ENCODE measurements at regions not wholly inside any gene's neighbourhood (a gene's known extent, or its start where the extent isn't known, plus 50 kb on each side); places are given as distances from the start of the nearest gene placed in this dataset.

DNA sequence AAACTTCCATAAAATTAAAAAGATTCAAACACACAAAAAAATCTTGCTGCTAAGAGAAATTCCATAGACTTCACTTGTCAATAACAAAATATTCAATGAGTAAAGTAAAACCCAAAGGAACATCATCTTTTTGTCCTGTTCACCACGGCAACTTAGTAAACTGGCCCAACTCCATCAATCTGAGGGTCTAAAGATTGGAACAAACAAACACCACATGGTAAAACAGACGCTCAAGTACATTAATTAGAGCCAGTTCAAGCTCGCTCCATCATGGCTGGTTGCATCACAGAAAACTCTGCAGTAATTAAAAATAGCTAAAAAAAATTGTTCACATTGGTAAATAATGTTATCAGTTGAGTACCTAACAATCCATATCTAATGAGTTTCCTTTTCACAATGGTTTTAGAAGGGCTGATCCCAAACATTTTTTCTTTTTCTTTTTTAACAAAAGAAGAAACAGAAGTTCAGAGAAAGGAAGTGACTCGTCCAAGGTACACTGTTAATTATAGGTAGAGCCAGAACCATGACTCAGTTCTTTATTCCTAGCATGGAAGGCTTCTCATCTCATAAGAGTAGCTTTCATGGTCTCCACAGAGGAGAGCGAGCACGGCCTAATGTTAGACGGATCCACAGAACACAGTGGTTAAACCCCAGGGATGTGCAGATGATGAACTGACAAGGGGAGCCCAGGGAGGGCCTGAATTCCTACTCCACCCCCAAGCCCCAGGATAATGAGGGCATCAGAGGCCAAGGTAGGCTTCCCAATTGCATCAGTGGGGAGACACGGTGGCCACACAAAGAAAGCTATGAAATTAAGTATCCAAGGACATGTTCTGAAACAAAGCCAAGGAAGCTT lies 79.2 kb upstream of the ARHGEF3 start:
- in situ Hi-C loops (cut with HindIII; ENCODE audit: low sequenced_read_pairs), result loop anchor here (10.0 kb wide), 1 partner anchor 56 kb away; no protein-coding TSS in a partner anchor

DNA sequence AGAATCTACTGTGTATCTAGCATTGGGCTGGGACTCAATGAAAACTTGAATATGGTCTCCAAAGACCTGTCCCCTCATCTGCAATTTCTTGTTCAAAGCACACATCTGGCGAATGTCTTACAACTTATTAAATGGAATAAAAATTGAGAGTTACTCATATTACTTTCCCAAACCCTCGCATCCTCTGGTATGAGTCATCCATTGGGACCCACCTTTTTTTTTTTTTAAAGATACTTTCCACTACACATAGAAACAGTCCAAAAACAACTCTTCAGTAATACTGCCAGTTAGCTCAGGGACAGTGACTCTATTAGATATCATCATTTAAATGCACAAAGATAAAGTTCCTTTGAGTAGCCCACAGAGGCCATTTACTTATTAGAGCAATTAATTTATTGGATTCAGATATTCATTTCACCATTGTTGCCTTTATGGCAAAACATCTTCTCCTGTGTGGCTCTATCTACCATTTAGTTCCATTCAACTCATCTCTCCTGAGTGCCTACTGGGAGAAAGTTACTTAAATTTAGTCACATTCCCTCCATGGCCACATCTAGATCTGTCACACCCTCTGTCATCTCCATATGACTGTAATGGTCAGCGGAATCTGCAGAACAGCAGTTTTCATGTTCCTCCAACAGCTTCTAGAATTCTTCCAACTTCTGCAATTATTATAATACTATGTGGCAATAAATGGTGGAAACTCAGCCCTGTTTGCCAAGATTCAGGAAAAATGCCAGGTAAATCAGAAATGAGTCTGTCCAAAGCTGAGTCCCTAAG lies 77.9 kb upstream of the ARHGEF3 start:
- in situ Hi-C loops (cut with HindIII; ENCODE audit: low sequenced_read_pairs), result loop anchor here (10.0 kb wide), 1 partner anchor 55 kb away; no protein-coding TSS in a partner anchor

DNA sequence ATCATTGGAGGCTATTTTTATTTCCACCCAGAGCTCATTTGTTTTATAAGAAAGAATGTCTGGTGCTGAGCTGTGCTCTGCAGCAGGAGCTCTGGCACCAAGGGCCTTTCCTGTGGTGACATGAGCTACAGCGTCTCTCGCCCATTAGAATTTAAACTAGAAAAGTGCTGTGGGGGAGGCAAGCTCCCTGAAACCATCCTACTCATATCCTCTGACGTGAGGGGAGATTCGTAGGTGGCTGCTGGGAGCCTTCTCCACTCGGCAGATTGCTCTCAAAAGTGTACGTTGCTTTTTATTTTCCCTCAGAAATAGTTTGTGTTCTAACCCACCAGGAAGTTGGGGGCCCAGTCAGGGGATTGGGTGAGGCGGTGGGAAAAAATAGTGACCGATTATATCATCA lies 76.3 kb upstream of the ARHGEF3 start:
- in situ Hi-C loops (cut with HindIII; ENCODE audit: low sequenced_read_pairs), result no loop called here

DNA sequence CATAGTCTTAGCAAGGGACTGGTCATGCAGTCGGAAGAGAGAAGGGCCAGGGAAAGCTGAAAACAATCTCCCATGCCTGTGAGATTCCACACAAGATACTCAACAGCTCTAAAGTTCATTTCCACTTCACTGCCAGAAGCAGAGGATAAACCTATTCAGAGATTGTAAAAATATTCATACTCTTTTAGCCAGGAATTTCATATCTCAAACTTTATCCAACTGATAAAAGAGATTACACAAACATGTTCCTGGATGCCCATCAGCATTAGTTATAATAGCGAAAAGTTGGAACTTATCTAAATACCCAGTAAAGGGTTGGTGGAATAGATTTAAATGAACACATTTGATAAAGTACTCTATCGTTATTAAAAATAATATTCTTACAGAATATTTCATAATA lies 75.2 kb upstream of the ARHGEF3 start:
- in situ Hi-C loops (cut with HindIII; ENCODE audit: low sequenced_read_pairs), result no loop called here

DNA sequence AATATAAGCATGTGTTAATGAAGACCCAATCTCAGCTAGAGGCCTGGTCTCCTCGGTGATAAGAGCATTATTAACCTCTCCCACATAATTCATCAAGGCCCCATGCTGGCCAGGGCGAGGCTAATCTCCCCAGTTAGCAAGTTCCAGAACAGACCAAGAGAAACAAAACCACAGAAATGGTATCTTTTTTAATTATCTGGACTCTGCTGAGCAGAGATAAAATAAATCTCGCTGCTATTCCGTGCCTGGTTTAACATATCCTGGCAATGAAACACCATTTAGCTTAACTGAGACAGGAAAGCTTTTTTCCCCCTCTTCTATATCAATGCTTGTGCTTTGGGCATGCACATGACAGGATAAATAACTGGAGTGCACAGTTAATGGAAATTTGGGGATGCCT lies 72.5 kb upstream of the ARHGEF3 start:
- in situ Hi-C loops (cut with HindIII; ENCODE audit: low sequenced_read_pairs), result no loop called here

DNA sequence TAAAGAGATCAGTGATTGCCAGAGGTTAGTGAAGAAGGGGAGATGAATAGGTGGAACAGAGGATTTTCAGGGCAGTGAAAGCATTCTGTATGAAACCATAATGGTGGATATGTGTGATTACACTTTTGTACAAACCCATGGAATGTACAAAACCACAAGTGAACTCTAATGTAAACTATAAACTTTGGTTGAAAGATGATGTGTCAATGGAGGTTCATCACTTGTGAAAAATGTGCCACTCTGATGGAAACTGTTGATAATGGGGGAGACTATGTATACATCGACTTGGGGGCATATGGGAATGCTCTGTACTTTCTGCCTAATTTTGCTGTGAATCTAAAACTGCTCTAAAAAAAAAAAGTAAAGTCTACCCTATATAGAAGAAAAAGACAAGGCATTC lies 68.7 kb upstream of the ARHGEF3 start:
- in situ Hi-C loops (cut with HindIII; ENCODE audit: low sequenced_read_pairs), result no loop called here

DNA sequence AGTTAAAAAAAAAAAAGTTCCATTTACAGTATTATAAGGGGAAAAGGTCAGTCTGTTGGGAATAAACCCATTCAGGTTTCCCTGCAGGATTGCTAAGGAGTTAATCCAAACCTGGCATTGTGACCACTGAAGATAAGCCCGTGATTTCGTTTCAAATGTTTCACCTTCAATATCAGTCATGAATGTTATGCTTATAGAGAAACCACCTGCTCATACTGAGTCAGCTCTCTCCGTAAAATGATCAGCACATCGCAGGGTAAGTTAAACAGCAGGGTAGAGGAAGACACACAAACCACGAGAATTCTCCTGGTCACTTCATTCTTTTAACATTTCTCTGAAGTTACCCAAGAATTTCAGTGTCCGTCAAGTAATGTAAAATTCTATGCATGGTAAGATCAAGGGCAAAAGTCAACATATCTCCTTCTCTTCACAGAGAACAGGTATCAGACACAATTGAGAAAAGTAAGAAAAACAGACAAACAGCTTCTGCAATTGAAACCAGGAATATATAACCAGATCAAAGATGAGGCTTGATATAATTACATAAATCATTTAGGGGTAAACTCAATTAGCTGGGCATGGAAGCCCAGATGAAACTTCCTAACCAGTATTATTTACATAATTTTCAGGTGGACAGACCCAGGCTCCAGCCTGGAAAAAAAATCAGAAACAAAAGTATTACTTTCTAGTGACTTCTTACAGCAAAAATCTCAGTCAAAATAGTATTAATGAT lies 67.6 kb upstream of the ARHGEF3 start:
- in situ Hi-C loops (cut with HindIII; ENCODE audit: low sequenced_read_pairs), result no loop called here

DNA sequence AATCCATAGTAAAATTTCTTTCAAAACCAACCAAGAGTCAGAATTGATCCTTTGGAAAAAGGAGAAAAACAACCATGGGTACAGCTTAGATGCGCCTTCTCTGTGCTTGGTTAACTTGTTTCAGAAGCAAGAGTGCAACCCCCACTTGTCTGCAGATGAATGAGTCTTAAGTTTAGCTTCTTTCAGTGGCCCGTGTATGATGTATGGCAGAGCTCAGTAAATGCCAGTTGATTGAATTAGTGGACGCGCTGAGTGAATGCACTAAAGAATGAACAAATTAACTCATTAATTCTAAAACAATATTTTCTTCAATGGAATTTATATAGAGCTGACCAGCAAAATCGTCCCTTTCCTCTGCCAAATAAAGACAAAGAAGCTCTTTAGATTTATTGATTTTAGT lies 67.0 kb upstream of the ARHGEF3 start:
- in situ Hi-C loops (cut with HindIII; ENCODE audit: low sequenced_read_pairs), result no loop called here

DNA sequence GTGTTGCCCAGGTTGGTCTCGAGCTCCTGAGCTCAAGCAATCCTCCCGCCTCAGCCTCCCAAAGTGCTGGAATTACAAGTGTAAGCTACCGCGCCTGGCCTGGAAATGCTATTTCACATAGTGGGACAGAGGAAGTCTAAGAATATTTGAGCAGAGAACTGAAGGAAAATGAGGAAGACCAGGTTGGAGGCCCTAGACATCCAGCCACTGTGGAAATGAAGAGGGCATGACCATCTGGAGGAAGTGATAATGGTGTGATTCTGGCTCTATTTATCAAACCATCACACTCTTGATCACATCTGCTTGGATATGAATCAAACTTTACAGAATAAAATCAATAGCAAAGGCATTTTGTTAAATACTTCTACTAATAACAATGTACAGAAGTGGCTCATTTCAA lies 65.9 kb upstream of the ARHGEF3 start:
- in situ Hi-C loops (cut with HindIII; ENCODE audit: low sequenced_read_pairs), result no loop called here

DNA sequence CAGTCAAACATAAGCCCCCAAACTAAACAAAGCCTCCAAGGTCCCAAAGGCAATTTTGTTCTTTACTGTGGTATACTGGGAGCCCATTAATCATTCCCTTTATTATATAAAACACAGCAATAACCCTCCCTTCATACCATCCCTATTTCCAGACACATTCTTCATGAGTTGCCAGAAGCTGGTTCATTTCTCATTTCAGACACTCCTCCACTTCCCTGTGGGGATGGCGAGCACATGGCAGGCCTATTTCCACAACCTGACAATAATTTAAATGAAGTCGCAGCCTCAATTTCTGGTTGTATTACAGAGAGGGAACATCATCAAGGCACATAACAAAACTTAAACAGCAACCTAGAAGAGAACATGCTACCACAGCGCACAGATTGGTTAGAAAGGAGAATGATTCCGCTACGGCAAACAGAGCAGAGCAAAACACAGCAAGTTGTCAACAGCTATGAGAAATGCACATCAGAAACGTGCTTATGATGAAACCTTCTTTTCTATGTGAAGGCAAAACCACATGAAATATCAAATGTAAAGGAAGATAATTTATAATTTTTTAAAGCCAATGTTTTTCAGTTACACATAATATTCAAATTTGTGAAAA lies 63.3 kb upstream of the ARHGEF3 start:
- in situ Hi-C loops (cut with HindIII; ENCODE audit: low sequenced_read_pairs), result loop anchor here (5.0 kb wide), 1 partner anchor 62 kb away; no protein-coding TSS in a partner anchor

DNA sequence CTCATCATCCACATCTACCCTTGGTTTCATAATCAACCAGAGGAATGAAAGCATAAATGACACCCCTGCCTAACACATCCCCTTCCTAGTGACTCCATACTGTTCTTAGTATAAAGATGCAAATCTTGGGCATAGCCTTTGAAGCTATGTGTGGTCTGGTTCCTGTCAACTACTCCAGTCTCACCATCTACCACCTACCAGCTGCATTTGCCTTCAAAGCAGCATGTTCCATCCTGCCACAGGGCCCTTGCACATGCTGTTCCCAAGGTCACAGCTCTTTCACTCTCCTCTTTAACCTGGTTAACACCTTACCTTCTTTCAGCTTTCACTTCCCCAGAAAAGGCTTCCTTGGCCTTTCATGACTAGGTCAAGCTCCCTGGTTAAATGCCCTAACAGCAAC lies 62.3 kb upstream of the ARHGEF3 start:
- in situ Hi-C loops (cut with HindIII; ENCODE audit: low sequenced_read_pairs), result loop anchor here (5.0 kb wide), 1 partner anchor 63 kb away; no protein-coding TSS in a partner anchor

DNA sequence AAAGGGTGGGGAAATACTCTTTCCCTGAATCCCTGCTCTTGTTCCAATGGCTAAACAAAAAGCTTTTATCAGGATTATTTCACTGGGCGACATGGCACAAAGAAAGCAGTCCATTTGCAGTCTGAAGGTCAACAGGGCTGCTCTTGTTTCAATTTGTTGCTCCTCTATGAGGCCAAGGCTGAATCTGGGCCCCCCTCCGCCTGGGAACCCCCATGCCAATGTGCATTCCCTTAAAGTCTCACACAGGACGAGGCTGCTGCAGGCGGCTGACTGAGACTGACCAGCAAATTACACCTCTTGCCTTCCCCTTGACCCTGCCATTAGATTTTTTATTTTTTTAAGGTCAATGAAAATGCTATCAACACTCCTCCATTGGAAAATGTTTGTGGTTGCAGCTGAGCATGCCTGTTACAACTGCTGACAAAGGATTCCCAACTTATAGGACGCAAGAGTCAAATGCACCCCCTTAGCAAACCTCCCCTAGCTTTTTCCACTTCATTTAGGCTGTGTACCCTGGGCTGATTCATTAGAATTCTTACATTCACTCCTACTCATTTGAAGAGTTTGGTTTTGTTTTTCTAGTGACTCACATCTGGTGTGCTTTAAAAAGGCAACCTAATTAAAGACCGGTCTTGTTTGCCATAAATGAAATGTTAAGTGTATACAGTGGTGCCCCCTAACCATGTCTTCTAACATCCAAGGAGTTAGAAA lies 60.8 kb upstream of the ARHGEF3 start:
- in situ Hi-C loops (cut with HindIII; ENCODE audit: low sequenced_read_pairs), result loop anchor here (5.0 kb wide), 1 partner anchor 65 kb away; no protein-coding TSS in a partner anchor

DNA sequence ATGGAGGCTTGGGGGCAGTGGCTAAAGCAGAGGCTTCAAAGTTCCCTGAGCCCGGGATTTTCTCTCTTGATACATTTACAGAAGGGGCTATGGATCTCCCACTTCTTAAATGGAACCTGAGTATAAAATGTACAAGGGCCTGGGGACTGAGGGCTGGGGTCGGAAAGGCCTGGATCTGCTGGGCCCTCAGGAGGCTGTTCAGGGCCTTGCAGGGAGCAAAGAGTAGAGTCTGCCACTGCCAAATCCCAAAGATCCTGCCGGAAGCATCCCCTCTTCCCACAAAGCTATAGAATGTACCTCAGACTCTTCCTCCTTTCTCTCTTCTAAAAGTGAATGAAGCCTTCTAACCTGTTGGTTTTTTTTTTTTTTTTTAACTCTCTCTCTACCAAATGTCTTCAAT lies 59.8 kb upstream of the ARHGEF3 start:
- in situ Hi-C loops (cut with HindIII; ENCODE audit: low sequenced_read_pairs), result loop anchor here (5.0 kb wide), 1 partner anchor 66 kb away; no protein-coding TSS in a partner anchor

DNA sequence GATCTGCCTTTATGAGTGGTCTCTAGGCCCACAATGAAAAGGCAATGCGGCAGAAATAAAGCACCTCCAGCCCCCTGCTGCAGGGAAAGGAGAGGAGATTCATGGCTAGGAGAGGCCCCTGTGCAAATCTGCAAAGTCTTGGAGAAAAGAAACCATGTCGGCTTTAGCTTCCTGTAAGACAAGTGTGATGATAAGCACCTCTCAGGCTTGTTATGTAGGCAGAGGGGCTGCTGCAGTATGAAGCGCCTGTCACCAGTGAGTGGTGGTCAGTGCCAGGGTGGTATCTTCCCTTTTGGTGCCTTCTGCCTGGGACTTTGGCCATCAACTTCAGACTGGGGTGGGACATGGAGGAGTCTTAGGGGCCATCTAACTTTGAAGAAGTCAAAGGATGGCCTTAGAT lies 59.2 kb upstream of the ARHGEF3 start:
- in situ Hi-C loops (cut with HindIII; ENCODE audit: low sequenced_read_pairs), result loop anchor here (5.0 kb wide), 1 partner anchor 66 kb away; no protein-coding TSS in a partner anchor

DNA sequence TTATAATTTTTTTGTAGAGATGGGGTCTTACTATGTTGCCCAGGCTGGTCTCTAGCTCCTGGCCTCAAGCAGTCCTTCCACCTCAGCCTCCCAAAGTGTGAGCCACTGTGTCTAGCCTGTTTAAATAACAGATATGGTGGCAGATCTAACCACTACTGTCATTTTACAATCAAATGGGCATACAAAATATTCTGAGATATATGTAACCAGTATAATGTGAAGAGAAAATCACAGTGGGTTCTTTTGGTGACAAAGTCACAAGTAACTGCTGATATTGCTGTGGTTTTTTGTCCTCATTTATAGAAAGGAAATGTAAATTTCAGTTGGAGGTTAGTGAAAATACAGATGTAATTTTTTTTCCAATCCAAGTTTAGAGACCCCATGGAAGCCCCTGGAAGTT lies 58.6 kb upstream of the ARHGEF3 start:
- in situ Hi-C loops (cut with HindIII; ENCODE audit: low sequenced_read_pairs), result loop anchor here (5.0 kb wide), 1 partner anchor 67 kb away; no protein-coding TSS in a partner anchor

DNA sequence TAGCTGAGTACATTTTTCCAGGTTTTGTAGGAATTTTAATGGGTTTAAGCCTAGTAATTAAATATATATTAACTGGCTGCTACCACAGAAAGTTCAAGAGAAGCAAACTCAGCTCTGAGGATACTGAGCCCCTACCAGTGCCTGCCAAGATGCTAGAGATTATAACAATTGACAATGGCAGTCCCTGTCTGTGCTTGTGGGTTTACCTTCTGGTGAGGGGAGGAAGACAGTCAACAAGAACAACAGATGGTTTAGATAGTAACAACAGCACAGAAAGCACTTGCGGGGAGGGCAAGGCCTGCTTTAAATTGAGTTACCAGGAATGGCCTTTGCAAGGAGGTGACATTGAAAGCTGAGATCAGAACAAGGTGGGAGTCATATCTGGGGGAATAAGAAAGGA lies 56.6 kb upstream of the ARHGEF3 start:
- in situ Hi-C loops (cut with HindIII; ENCODE audit: low sequenced_read_pairs), result no loop called here

DNA sequence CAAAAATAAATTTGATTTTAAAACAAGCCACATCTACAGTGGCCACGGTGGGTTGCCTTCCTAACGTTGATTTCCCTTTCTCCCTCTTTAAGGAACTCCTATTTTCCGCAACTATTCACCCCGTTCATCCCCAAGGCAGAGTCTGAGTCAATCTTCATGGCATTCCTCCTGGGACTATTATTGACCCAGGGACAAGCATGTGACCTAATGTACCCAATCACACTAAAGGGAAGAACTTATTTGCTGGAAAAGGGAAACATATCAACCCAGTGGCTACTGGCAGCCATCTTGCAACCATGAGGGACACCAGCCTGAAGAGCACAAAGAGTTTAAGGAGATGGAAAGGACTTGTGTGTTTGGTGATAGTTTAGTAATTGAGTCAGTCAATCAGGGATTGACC lies 55.4 kb upstream of the ARHGEF3 start:
- in situ Hi-C loops (cut with HindIII; ENCODE audit: low sequenced_read_pairs), result no loop called here

DNA sequence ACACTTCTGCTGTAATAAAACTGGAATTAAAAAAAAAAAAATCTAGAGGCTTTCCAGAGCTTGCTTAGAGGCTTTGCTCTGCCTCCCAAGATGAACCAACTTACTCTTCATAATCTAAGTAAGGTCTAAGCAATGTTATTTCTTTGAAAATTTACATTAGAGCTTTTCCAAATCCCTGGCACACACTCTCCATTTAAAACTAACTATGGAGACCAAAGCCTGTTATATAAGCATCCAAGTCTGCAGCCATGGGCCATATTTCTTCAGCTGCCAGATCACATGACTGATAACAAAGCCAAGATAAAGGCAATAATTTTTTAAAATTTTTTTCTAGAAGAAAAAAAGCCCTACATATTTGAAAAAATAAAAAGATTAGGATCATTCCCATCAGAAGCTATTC lies 55.0 kb upstream of the ARHGEF3 start:
- in situ Hi-C loops (cut with HindIII; ENCODE audit: low sequenced_read_pairs), result no loop called here

DNA sequence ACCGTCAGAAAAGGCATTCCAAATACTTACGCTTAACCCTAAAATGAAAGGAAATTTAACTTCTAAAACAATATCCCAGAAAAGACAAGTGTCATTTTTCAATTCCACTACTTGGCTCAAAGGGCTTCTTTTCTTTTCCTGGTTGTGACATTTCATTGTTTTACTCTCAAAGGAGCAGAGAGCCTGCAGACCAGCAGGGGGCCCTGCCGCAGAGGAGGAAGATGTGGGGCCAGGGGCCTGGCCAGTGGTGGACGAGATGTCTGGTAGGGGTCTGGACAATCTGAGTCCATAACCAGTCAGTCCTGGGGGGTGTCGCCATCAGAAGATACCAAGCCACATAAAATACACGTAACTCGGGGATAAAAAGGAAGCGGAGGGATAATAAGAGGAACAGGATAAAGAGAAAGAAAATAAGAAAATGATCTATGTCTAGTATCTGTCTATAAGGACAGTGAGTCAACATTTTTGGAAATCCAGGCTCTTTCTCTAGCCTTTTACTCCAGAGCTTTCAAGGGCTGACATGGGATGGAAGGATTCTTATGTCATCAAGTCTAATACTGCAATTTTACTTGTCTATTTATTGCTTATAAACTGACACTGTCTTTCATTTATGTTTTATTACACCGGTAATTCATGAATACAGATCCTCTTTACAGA lies 54.2 kb upstream of the ARHGEF3 start:
- in situ Hi-C loops (cut with HindIII; ENCODE audit: low sequenced_read_pairs), result no loop called here

All from endothelial cell of hepatic sinusoid (primary cell).